Activated naive CD8-positive, alpha-beta T cell treated with anti-CD3 and anti-CD28 coated beads, Interleukin-2, amount 10 ng/mL, durations not matched to agents 7 days and 5 days (primary cell): ENCODE measurements at regions not wholly inside any gene's neighbourhood (a gene's known extent, or its start where the extent isn't known, plus 50 kb on each side); places are given as distances from the start of the nearest gene placed in this dataset.

Experiments used
- ATAC-seq: fragments of 150-1000 bp; cut with Tn5 transposase; one replicate; pipeline ENCODE4 v1.10.0; 2021; ENCODE audit warnings: low read depth, moderate library complexity
- POLR2A ChIA-PET: fragments of 350-600 bp; sonication (Branson Sonifier 250); formaldehyde crosslinking; loops from one replicate; lab custom pipeline; 2021; ENCODE audit warnings: antibody characterized with exemption; lab: Charles Lee
- DNase-seq: peaks from one replicate; pipeline ENCODE4 v3.0.0; 2021
- H3K27ac Mint-ChIP-seq: one replicate; pipeline ENCODE4 v1.8.0; 2022; ENCODE audit warnings: mild to moderate bottlenecking, mixed read lengths
- H3K27me3 Mint-ChIP-seq: one replicate; pipeline ENCODE4 v1.8.0; 2022; ENCODE audit warnings: mild to moderate bottlenecking, moderate library complexity, mixed read lengths
- H3K36me3 Mint-ChIP-seq: one replicate; pipeline ENCODE4 v1.8.0; 2021; ENCODE audit warnings: mild to moderate bottlenecking, mixed read lengths
- H3K4me1 Mint-ChIP-seq: one replicate; pipeline ENCODE4 v1.8.0; 2021; ENCODE audit warnings: mixed read lengths
- H3K4me3 Mint-ChIP-seq: one replicate; pipeline ENCODE4 v1.8.0; 2022; ENCODE audit warnings: mild to moderate bottlenecking, moderate library complexity, mixed read lengths
- H3K9me3 Mint-ChIP-seq: one replicate; pipeline ENCODE4 v1.8.0; 2021; ENCODE audit warnings: mixed read lengths

- H3K36me3 Mint-ChIP-seq = no peaks in the 10 kb centered on the region
- no peaks in the 10 kb centered on the region for H3K27me3 Mint-ChIP-seq
- no peak overlapping the region for H3K27ac Mint-ChIP-seq
- POLR2A ChIA-PET = no interaction called here
- ATAC-seq = no peak
- H3K4me1 Mint-ChIP-seq = no peaks in the 10 kb centered on the region
- no peak for DNase-seq
- H3K9me3 Mint-ChIP-seq = peaks cover 2% of the 10 kb centered on the region
- H3K4me3 Mint-ChIP-seq = no peak overlapping the region
Observed at GRCh38 chr18:39618265-39619003, 2052.8 kb upstream of the CELF4 start.

- no peak overlapping the region for H3K27ac Mint-ChIP-seq
- POLR2A ChIA-PET = no interaction called here
- H3K4me3 Mint-ChIP-seq = no peak overlapping the region
- H3K9me3 Mint-ChIP-seq = peaks cover 1% of the 10 kb centered on the region
- H3K27me3 Mint-ChIP-seq = no peaks in the 10 kb centered on the region
- DNase-seq = no peak
- ATAC-seq = no peak
- H3K4me1 Mint-ChIP-seq = no peaks in the 10 kb centered on the region
- H3K36me3 Mint-ChIP-seq = no peaks in the 10 kb centered on the region
Observed at GRCh38 chr18:39611381-39612100, 2045.9 kb upstream of the CELF4 start.

GRCh38 chr18:39607034-39607433 lies 2041.4 kb upstream of the CELF4 start:
- ATAC-seq = no peak
- Mint-ChIP-seq H3K9me3 (peaks cover 3% of the 10 kb centered on the region), H3K4me1 (no peaks in the 10 kb centered on the region), H3K27ac (no peak overlapping the region), H3K4me3 (no peak overlapping the region), H3K27me3 (no peaks in the 10 kb centered on the region), H3K36me3 (no peaks in the 10 kb centered on the region)
- DNase-seq = no peak
- POLR2A ChIA-PET = no interaction called here

- Mint-ChIP-seq H3K27ac (no peak overlapping the region), H3K4me1 (no peaks in the 10 kb centered on the region), H3K36me3 (no peaks in the 10 kb centered on the region), H3K9me3 (peaks cover 1% of the 10 kb centered on the region), H3K4me3 (no peak overlapping the region), H3K27me3 (no peaks in the 10 kb centered on the region)
- POLR2A ChIA-PET = no interaction called here
- ATAC-seq = no peak
- no peak for DNase-seq
Observed at GRCh38 chr18:39604836-39605235, 2039.2 kb upstream of the CELF4 start.

GRCh38 chr18:39602131-39602530 lies 2036.5 kb upstream of the CELF4 start:
- H3K4me1 Mint-ChIP-seq = no peaks in the 10 kb centered on the region
- peaks cover 1% of the 10 kb centered on the region for H3K9me3 Mint-ChIP-seq
- no peaks in the 10 kb centered on the region for H3K27me3 Mint-ChIP-seq
- no peak overlapping the region for H3K4me3 Mint-ChIP-seq
- no peaks in the 10 kb centered on the region for H3K36me3 Mint-ChIP-seq
- no peak for DNase-seq
- POLR2A ChIA-PET = no interaction called here
- H3K27ac Mint-ChIP-seq = no peak overlapping the region
- ATAC-seq = no peak

GRCh38 chr18:39600894-39601293 lies 2035.3 kb upstream of the CELF4 start:
- Mint-ChIP-seq H3K4me1 (no peaks in the 10 kb centered on the region), H3K36me3 (no peaks in the 10 kb centered on the region), H3K27ac (no peak overlapping the region), H3K4me3 (no peak overlapping the region), H3K9me3 (peaks cover 1% of the 10 kb centered on the region), H3K27me3 (no peaks in the 10 kb centered on the region)
- ATAC-seq (no peak), DNase-seq (no peak)
- POLR2A ChIA-PET = no interaction called here

- no peak overlapping the region for H3K27ac Mint-ChIP-seq
- no peaks in the 10 kb centered on the region for H3K27me3 Mint-ChIP-seq
- no peaks in the 10 kb centered on the region for H3K4me1 Mint-ChIP-seq
- H3K4me3 Mint-ChIP-seq = no peak overlapping the region
- no peaks in the 10 kb centered on the region for H3K36me3 Mint-ChIP-seq
- DNase-seq (no peak), ATAC-seq (no peak)
- peaks cover 2% of the 10 kb centered on the region for H3K9me3 Mint-ChIP-seq
- POLR2A ChIA-PET = no interaction called here
Observed at GRCh38 chr18:39599251-39599650, 2033.7 kb upstream of the CELF4 start.

GRCh38 chr18:39596891-39597290 lies 2031.3 kb upstream of the CELF4 start:
- no peak overlapping the region for H3K27ac Mint-ChIP-seq
- POLR2A ChIA-PET = no interaction called here
- DNase-seq (no peak), ATAC-seq (no peak)
- no peaks in the 10 kb centered on the region for H3K36me3 Mint-ChIP-seq
- no peak overlapping the region for H3K4me3 Mint-ChIP-seq
- H3K9me3 Mint-ChIP-seq = peaks cover 2% of the 10 kb centered on the region
- no peaks in the 10 kb centered on the region for H3K27me3 Mint-ChIP-seq
- H3K4me1 Mint-ChIP-seq = no peaks in the 10 kb centered on the region

- DNase-seq = no peak
- H3K9me3 Mint-ChIP-seq = peaks cover 2% of the 10 kb centered on the region
- no peak overlapping the region for H3K27ac Mint-ChIP-seq
- H3K27me3 Mint-ChIP-seq = no peaks in the 10 kb centered on the region
- H3K36me3 Mint-ChIP-seq = no peaks in the 10 kb centered on the region
- ATAC-seq = no peak
- POLR2A ChIA-PET = no interaction called here
- no peaks in the 10 kb centered on the region for H3K4me1 Mint-ChIP-seq
- no peak overlapping the region for H3K4me3 Mint-ChIP-seq
Observed at GRCh38 chr18:39596221-39596620, 2030.6 kb upstream of the CELF4 start.

- DNase-seq (no peak), ATAC-seq (no peak)
- no peak overlapping the region for H3K27ac Mint-ChIP-seq
- peaks cover 2% of the 10 kb centered on the region for H3K9me3 Mint-ChIP-seq
- no peaks in the 10 kb centered on the region for H3K36me3 Mint-ChIP-seq
- H3K27me3 Mint-ChIP-seq = no peaks in the 10 kb centered on the region
- H3K4me1 Mint-ChIP-seq = no peaks in the 10 kb centered on the region
- POLR2A ChIA-PET = no interaction called here
- H3K4me3 Mint-ChIP-seq = no peak overlapping the region
Observed at GRCh38 chr18:39594206-39594605, 2028.6 kb upstream of the CELF4 start.

GRCh38 chr18:39591649-39592048 lies 2026.1 kb upstream of the CELF4 start:
- no peak for ATAC-seq
- no peaks in the 10 kb centered on the region for H3K4me1 Mint-ChIP-seq
- POLR2A ChIA-PET = no interaction called here
- no peaks in the 10 kb centered on the region for H3K27me3 Mint-ChIP-seq
- no peak overlapping the region for H3K4me3 Mint-ChIP-seq
- no peak for DNase-seq
- peaks cover 2% of the 10 kb centered on the region for H3K9me3 Mint-ChIP-seq
- no peak overlapping the region for H3K27ac Mint-ChIP-seq
- H3K36me3 Mint-ChIP-seq = no peaks in the 10 kb centered on the region

GRCh38 chr18:39589496-39589895 lies 2023.9 kb upstream of the CELF4 start:
- POLR2A ChIA-PET = no interaction called here
- no peaks in the 10 kb centered on the region for H3K4me1 Mint-ChIP-seq
- H3K27ac Mint-ChIP-seq = no peak overlapping the region
- H3K4me3 Mint-ChIP-seq = no peak overlapping the region
- H3K36me3 Mint-ChIP-seq = no peaks in the 10 kb centered on the region
- H3K27me3 Mint-ChIP-seq = no peaks in the 10 kb centered on the region
- DNase-seq (no peak), ATAC-seq (no peak)
- H3K9me3 Mint-ChIP-seq = no peaks in the 10 kb centered on the region

- Mint-ChIP-seq H3K9me3 (no peaks in the 10 kb centered on the region), H3K27me3 (no peaks in the 10 kb centered on the region), H3K36me3 (no peaks in the 10 kb centered on the region), H3K4me3 (no peak overlapping the region), H3K27ac (no peak overlapping the region), H3K4me1 (no peaks in the 10 kb centered on the region)
- POLR2A ChIA-PET = no interaction called here
- no peak for ATAC-seq
- DNase-seq = no peak
Observed at GRCh38 chr18:39587586-39587985, 2022.0 kb upstream of the CELF4 start.

- H3K27me3 Mint-ChIP-seq = no peaks in the 10 kb centered on the region
- no peak overlapping the region for H3K4me3 Mint-ChIP-seq
- H3K9me3 Mint-ChIP-seq = no peaks in the 10 kb centered on the region
- no peak for DNase-seq
- H3K27ac Mint-ChIP-seq = no peak overlapping the region
- ATAC-seq = no peak
- H3K36me3 Mint-ChIP-seq = no peaks in the 10 kb centered on the region
- H3K4me1 Mint-ChIP-seq = no peaks in the 10 kb centered on the region
- POLR2A ChIA-PET = no interaction called here
Observed at GRCh38 chr18:39586741-39587140, 2021.1 kb upstream of the CELF4 start.
